ENCODE measurements at regions not wholly inside any gene's neighbourhood (a gene's known extent, or its start where the extent isn't known, plus 50 kb on each side); places are given as distances from the start of the nearest gene placed in this dataset.

DNA sequence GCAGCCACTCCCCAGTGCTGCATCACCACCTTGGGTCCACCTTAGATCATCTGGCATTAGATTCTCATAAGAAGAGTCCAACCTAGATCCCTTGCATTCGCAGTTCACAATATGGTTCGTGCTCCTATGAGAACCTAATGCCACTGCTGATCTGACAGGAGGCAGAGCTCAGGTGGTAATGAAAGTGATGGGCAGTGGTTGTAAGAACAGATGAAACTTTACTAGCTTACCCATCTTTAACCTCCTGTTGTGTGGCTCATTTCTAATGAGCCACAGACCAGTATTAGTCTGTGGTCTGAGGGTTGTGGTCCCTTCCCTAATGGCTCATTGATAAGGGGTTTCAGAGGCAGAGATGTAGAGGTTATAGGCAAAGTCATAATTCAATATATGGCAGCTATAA is 615.9 kb upstream of the MIS18BP1 start:
- no peak for TF ChIP-seq CEBPB (IDR thresholded peaks at IDR 0.05)
- TF ChIP-seq ZBTB7A (IDR thresholded peaks at IDR 0.05; ENCODE audit: low read depth) = no peak
- TF ChIP-seq CREB1 (IDR thresholded peaks at IDR 0.05; ENCODE audit: low read depth) = no peak
- TF ChIP-seq USF1 (IDR thresholded peaks at IDR 0.05) = no peak
